ENCODE measurements at regions not wholly inside any gene's neighbourhood (a gene's known extent, or its start where the extent isn't known, plus 50 kb on each side); places are given as distances from the start of the nearest gene placed in this dataset.
A peak's percentile ranks its signal among the peaks of the same experiment; 100 is the strongest.

- no peak overlapping the region for H2BK120ac ChIP-seq (ENCODE audit: low read depth, low read length)
- peaks cover 2% of the 10 kb centered on the region for H3K4me1 ChIP-seq (ENCODE audit: control insufficient read depth, insufficient read depth, low read depth, low read length)
- H3K23ac ChIP-seq (ENCODE audit: low read length in 2 of 2) = no peak overlapping the region
- H2AFZ ChIP-seq (ENCODE audit: low read depth, low read length) = no peak overlapping the region
- 100% methylated on average over 5 of the region's 9 CpGs for WGBS
- no peak overlapping the region for H3K18ac ChIP-seq (ENCODE audit: low read depth in 1 of 2, low read length in 2 of 2)
- no peak overlapping the region for H2BK5ac ChIP-seq (ENCODE audit: low read depth, low read length, poor library complexity, severe bottlenecking)
- no peaks in the 10 kb centered on the region for H3K9me3 ChIP-seq (ENCODE audit: control insufficient read depth, low read length)
- H3K4me3 ChIP-seq (ENCODE audit: insufficient read depth in 1 of 2, low read depth in 1 of 2, low read length in 2 of 2) = no peak overlapping the region
- no peaks in the 10 kb centered on the region for H3K36me3 ChIP-seq (ENCODE audit: control insufficient read depth in 1 of 2, insufficient read depth in 2 of 2, low read depth in 1 of 2, low read length in 2 of 2)
- H4K91ac ChIP-seq (ENCODE audit: low read length) = no peak overlapping the region
- no peak overlapping the region for H3K27ac ChIP-seq (ENCODE audit: low read length, poor library complexity, severe bottlenecking)
- H3K9ac ChIP-seq (ENCODE audit: low read length) = no peak overlapping the region
- no peak for DNase-seq
- no peak overlapping the region for H2AK5ac ChIP-seq (ENCODE audit: low read length, severe bottlenecking)
- no peak overlapping the region for H2BK15ac ChIP-seq (ENCODE audit: low read depth, poor library complexity, severe bottlenecking)
- no peaks in the 10 kb centered on the region for H3K27me3 ChIP-seq (ENCODE audit: control insufficient read depth in 1 of 2, insufficient read depth in 1 of 2, low read length in 2 of 2)
- no peak overlapping the region for H4K8ac ChIP-seq (ENCODE audit: low read length)
- no peaks in the 10 kb centered on the region for H3K79me1 ChIP-seq (replicated peaks; ENCODE audit: low read length, poor library complexity, severe bottlenecking)
- no peak overlapping the region for H3K14ac ChIP-seq (ENCODE audit: low read length in 2 of 2)
- no peak overlapping the region for H3K4ac ChIP-seq (ENCODE audit: low read depth in 1 of 2, low read length in 2 of 2)
- no peak overlapping the region for H3K4me2 ChIP-seq (ENCODE audit: low read length, poor library complexity, severe bottlenecking)
- no peak overlapping the region for H2BK12ac ChIP-seq (ENCODE audit: low read length in 2 of 2)
These were observed 1855.5 kb downstream of the MAT2B start for GRCh38 chr5:165360784-165361542.

- Histone ChIP-seq H3K9ac (ENCODE audit: low read length) (no peak overlapping the region), H2BK12ac (ENCODE audit: low read length in 2 of 2) (no peak overlapping the region), H3K27me3 (ENCODE audit: control insufficient read depth in 1 of 2, insufficient read depth in 1 of 2, low read length in 2 of 2) (no peaks in the 10 kb centered on the region), H4K91ac (ENCODE audit: low read length) (no peak overlapping the region), H2BK120ac (ENCODE audit: low read depth, low read length) (no peak overlapping the region), H3K18ac (ENCODE audit: low read depth in 1 of 2, low read length in 2 of 2) (no peak overlapping the region), H3K36me3 (ENCODE audit: control insufficient read depth in 1 of 2, insufficient read depth in 2 of 2, low read depth in 1 of 2, low read length in 2 of 2) (no peaks in the 10 kb centered on the region), H4K8ac (ENCODE audit: low read length) (no peak overlapping the region), H3K4me3 (ENCODE audit: insufficient read depth in 1 of 2, low read depth in 1 of 2, low read length in 2 of 2) (no peak overlapping the region), H2AK5ac (ENCODE audit: low read length, severe bottlenecking) (no peak overlapping the region), H2BK5ac (ENCODE audit: low read depth, low read length, poor library complexity, severe bottlenecking) (no peak overlapping the region), H3K4me2 (ENCODE audit: low read length, poor library complexity, severe bottlenecking) (no peak overlapping the region), H3K14ac (ENCODE audit: low read length in 2 of 2) (no peak overlapping the region), H3K4me1 (ENCODE audit: control insufficient read depth, insufficient read depth, low read depth, low read length) (no peaks in the 10 kb centered on the region), H3K79me1 (replicated peaks; ENCODE audit: low read length, poor library complexity, severe bottlenecking) (no peaks in the 10 kb centered on the region), H2AFZ (ENCODE audit: low read depth, low read length) (no peak overlapping the region), H3K23ac (ENCODE audit: low read length in 2 of 2) (no peak overlapping the region), H3K9me3 (ENCODE audit: control insufficient read depth, low read length) (no peaks in the 10 kb centered on the region), H2BK15ac (ENCODE audit: low read depth, poor library complexity, severe bottlenecking) (no peak overlapping the region), H3K27ac (ENCODE audit: low read length, poor library complexity, severe bottlenecking) (no peak overlapping the region), H3K4ac (ENCODE audit: low read depth in 1 of 2, low read length in 2 of 2) (no peak overlapping the region)
- DNase-seq = no peak
- no CpG with 5 or more reads among the region's 4 CpGs for WGBS
These were observed 1864.8 kb downstream of the MAT2B start for GRCh38 chr5:165370233-165370632.

GRCh38 chr5:165370794-165371193 lies 1865.4 kb downstream of the MAT2B start:
- no peak overlapping the region for H2BK120ac ChIP-seq (ENCODE audit: low read depth, low read length)
- H3K4me2 ChIP-seq (ENCODE audit: low read length, poor library complexity, severe bottlenecking) = no peak overlapping the region
- H3K79me1 ChIP-seq (replicated peaks; ENCODE audit: low read length, poor library complexity, severe bottlenecking) = no peaks in the 10 kb centered on the region
- H3K9ac ChIP-seq (ENCODE audit: low read length) = no peak overlapping the region
- no peak overlapping the region for H2AK5ac ChIP-seq (ENCODE audit: low read length, severe bottlenecking)
- H3K27me3 ChIP-seq (ENCODE audit: control insufficient read depth in 1 of 2, insufficient read depth in 1 of 2, low read length in 2 of 2) = no peaks in the 10 kb centered on the region
- H2BK12ac ChIP-seq (ENCODE audit: low read length in 2 of 2) = no peak overlapping the region
- no peak overlapping the region for H3K4me3 ChIP-seq (ENCODE audit: insufficient read depth in 1 of 2, low read depth in 1 of 2, low read length in 2 of 2)
- no peaks in the 10 kb centered on the region for H3K4me1 ChIP-seq (ENCODE audit: control insufficient read depth, insufficient read depth, low read depth, low read length)
- H3K36me3 ChIP-seq (ENCODE audit: control insufficient read depth in 1 of 2, insufficient read depth in 2 of 2, low read depth in 1 of 2, low read length in 2 of 2) = no peaks in the 10 kb centered on the region
- H4K8ac ChIP-seq (ENCODE audit: low read length) = no peak overlapping the region
- H3K18ac ChIP-seq (ENCODE audit: low read depth in 1 of 2, low read length in 2 of 2) = no peak overlapping the region
- WGBS = no CpG with 5 or more reads among the region's 1 CpG
- H3K27ac ChIP-seq (ENCODE audit: low read length, poor library complexity, severe bottlenecking) = no peak overlapping the region
- H4K91ac ChIP-seq (ENCODE audit: low read length) = no peak overlapping the region
- H3K4ac ChIP-seq (ENCODE audit: low read depth in 1 of 2, low read length in 2 of 2) = no peak overlapping the region
- no peak overlapping the region for H3K23ac ChIP-seq (ENCODE audit: low read length in 2 of 2)
- peak; percentile 36 for DNase-seq
- no peak overlapping the region for H2BK15ac ChIP-seq (ENCODE audit: low read depth, poor library complexity, severe bottlenecking)
- H3K9me3 ChIP-seq (ENCODE audit: control insufficient read depth, low read length) = no peaks in the 10 kb centered on the region
- no peak overlapping the region for H2BK5ac ChIP-seq (ENCODE audit: low read depth, low read length, poor library complexity, severe bottlenecking)
- H3K14ac ChIP-seq (ENCODE audit: low read length in 2 of 2) = no peak overlapping the region
- no peak overlapping the region for H2AFZ ChIP-seq (ENCODE audit: low read depth, low read length)

- no peak overlapping the region for H2AK5ac ChIP-seq (ENCODE audit: low read length, severe bottlenecking)
- no peak overlapping the region for H4K8ac ChIP-seq (ENCODE audit: low read length)
- no peaks in the 10 kb centered on the region for H3K4me1 ChIP-seq (ENCODE audit: control insufficient read depth, insufficient read depth, low read depth, low read length)
- H3K27me3 ChIP-seq (ENCODE audit: control insufficient read depth in 1 of 2, insufficient read depth in 1 of 2, low read length in 2 of 2) = no peaks in the 10 kb centered on the region
- no peak overlapping the region for H4K91ac ChIP-seq (ENCODE audit: low read length)
- no peak overlapping the region for H2BK5ac ChIP-seq (ENCODE audit: low read depth, low read length, poor library complexity, severe bottlenecking)
- no peaks in the 10 kb centered on the region for H3K9me3 ChIP-seq (ENCODE audit: control insufficient read depth, low read length)
- no peak overlapping the region for H3K23ac ChIP-seq (ENCODE audit: low read length in 2 of 2)
- no peak overlapping the region for H2BK15ac ChIP-seq (ENCODE audit: low read depth, poor library complexity, severe bottlenecking)
- no peak overlapping the region for H3K14ac ChIP-seq (ENCODE audit: low read length in 2 of 2)
- no CpG with 5 or more reads among the region's 2 CpGs for WGBS
- H2AFZ ChIP-seq (ENCODE audit: low read depth, low read length) = no peak overlapping the region
- H3K79me1 ChIP-seq (replicated peaks; ENCODE audit: low read length, poor library complexity, severe bottlenecking) = no peaks in the 10 kb centered on the region
- no peak overlapping the region for H3K27ac ChIP-seq (ENCODE audit: low read length, poor library complexity, severe bottlenecking)
- H2BK120ac ChIP-seq (ENCODE audit: low read depth, low read length) = no peak overlapping the region
- H3K18ac ChIP-seq (ENCODE audit: low read depth in 1 of 2, low read length in 2 of 2) = no peak overlapping the region
- DNase-seq = peak; percentile 17
- H3K36me3 ChIP-seq (ENCODE audit: control insufficient read depth in 1 of 2, insufficient read depth in 2 of 2, low read depth in 1 of 2, low read length in 2 of 2) = no peaks in the 10 kb centered on the region
- no peak overlapping the region for H3K4me3 ChIP-seq (ENCODE audit: insufficient read depth in 1 of 2, low read depth in 1 of 2, low read length in 2 of 2)
- no peak overlapping the region for H3K9ac ChIP-seq (ENCODE audit: low read length)
- H2BK12ac ChIP-seq (ENCODE audit: low read length in 2 of 2) = no peak overlapping the region
- H3K4me2 ChIP-seq (ENCODE audit: low read length, poor library complexity, severe bottlenecking) = no peak overlapping the region
- no peak overlapping the region for H3K4ac ChIP-seq (ENCODE audit: low read depth in 1 of 2, low read length in 2 of 2)
These were observed 1869.8 kb downstream of the MAT2B start for GRCh38 chr5:165375201-165375600.
